Islet of Langerhans (tissue), 1 donor: ENCODE measurements at regions not wholly inside any gene's neighbourhood (a gene's known extent, or its start where the extent isn't known, plus 50 kb on each side); places are given as distances from the start of the nearest gene placed in this dataset.
"Not testable (repeated sequence)": the region's sequence is repeated elsewhere in the genome, so short reads cannot be mapped to it uniquely, and the experiment has no call there.

Experiments used
- FAIRE-seq: peaks from one replicate; lab custom pipeline; 2011; peaks lifted over from hg19 to GRCh38; lab: Jason Lieb, UNC

GRCh38 chr17:53633856-53634255 lies 188.9 kb upstream of the KIF2B start:
- no peak for FAIRE-seq

GRCh38 chr17:53631486-53631885 lies 191.2 kb upstream of the KIF2B start:
- FAIRE-seq, result no peak

GRCh38 chr17:53630638-53631037 lies 192.1 kb upstream of the KIF2B start:
- FAIRE-seq, result no peak

- FAIRE-seq, result no peak
Measured at GRCh38 chr17:53630115-53630514, 192.6 kb upstream of the KIF2B start.

- no peak for FAIRE-seq
Measured at GRCh38 chr17:53629188-53629587, 193.5 kb upstream of the KIF2B start.

GRCh38 chr17:53628011-53628410 lies 194.7 kb upstream of the KIF2B start:
- FAIRE-seq, result no peak

GRCh38 chr17:53627511-53627910 lies 195.2 kb upstream of the KIF2B start:
- no peak for FAIRE-seq

- no peak for FAIRE-seq
Measured at GRCh38 chr17:53626286-53626685, 196.4 kb upstream of the KIF2B start.

GRCh38 chr17:53619025-53619424 lies 203.7 kb upstream of the KIF2B start:
- no peak for FAIRE-seq

- FAIRE-seq, result not testable (repeated sequence)
Measured at GRCh38 chr17:53608208-53608607, 214.5 kb upstream of the KIF2B start.

- FAIRE-seq, result no peak
Measured at GRCh38 chr17:53607475-53607874, 215.3 kb upstream of the KIF2B start.

- FAIRE-seq, result no peak
Measured at GRCh38 chr17:53588317-53588716, 234.4 kb upstream of the KIF2B start.

- FAIRE-seq, result no peak
Measured at GRCh38 chr17:53574038-53574437, 248.7 kb upstream of the KIF2B start.

- no peak for FAIRE-seq
Measured at GRCh38 chr17:53571342-53571741, 251.4 kb upstream of the KIF2B start.

GRCh38 chr17:53570731-53571130 lies 252.0 kb upstream of the KIF2B start:
- FAIRE-seq, result no peak

- no peak for FAIRE-seq
Measured at GRCh38 chr17:53560953-53561352, 261.8 kb upstream of the KIF2B start.

GRCh38 chr17:53548252-53548651 lies 274.5 kb upstream of the KIF2B start:
- no peak for FAIRE-seq

- FAIRE-seq, result no peak
Measured at GRCh38 chr17:53543472-53543871, 279.3 kb upstream of the KIF2B start.

- no peak for FAIRE-seq
Measured at GRCh38 chr17:53538129-53538617, 284.6 kb upstream of the KIF2B start.

- no peak for FAIRE-seq
Measured at GRCh38 chr17:53527473-53527872, 295.3 kb upstream of the KIF2B start.

- FAIRE-seq, result no peak
Measured at GRCh38 chr17:53525590-53525989, 297.1 kb upstream of the KIF2B start.

GRCh38 chr17:53516636-53517035 lies 306.1 kb upstream of the KIF2B start:
- FAIRE-seq, result no peak

- no peak for FAIRE-seq
Measured at GRCh38 chr17:53499277-53499676, 323.4 kb upstream of the KIF2B start.

GRCh38 chr17:53496356-53496755 lies 326.4 kb upstream of the KIF2B start:
- no peak for FAIRE-seq

GRCh38 chr17:53492532-53492931 lies 330.2 kb upstream of the KIF2B start:
- no peak for FAIRE-seq
